ENCODE measurements at regions not wholly inside any gene's neighbourhood (a gene's known extent, or its start where the extent isn't known, plus 50 kb on each side); places are given as distances from the start of the nearest gene placed in this dataset.

- no peaks in the 10 kb centered on the region for H3K79me2 ChIP-seq (ENCODE audit: control insufficient read depth in 1 of 2, insufficient read depth in 2 of 2, low read length in 2 of 2)
- no peak overlapping the region for H4K8ac ChIP-seq (ENCODE audit: extremely low read depth, insufficient read depth, low read length)
- no peak overlapping the region for H2AK5ac ChIP-seq (ENCODE audit: low read depth, low read length)
- no peak overlapping the region for H2BK120ac ChIP-seq (replicated peaks; ENCODE audit: low read depth, low read length)
- H3K36me3 ChIP-seq (ENCODE audit: control insufficient read depth in 2 of 4, insufficient read depth in 4 of 4, low read length in 3 of 4): no peaks in the 10 kb centered on the region
- no peak overlapping the region for H3K27ac ChIP-seq (ENCODE audit: low read depth, low read length)
- H2AFZ ChIP-seq (ENCODE audit: low read length): no peak overlapping the region
- H4K20me1 ChIP-seq (replicated peaks in 1 of 2; ENCODE audit: control insufficient read depth in 1 of 2, insufficient read depth in 2 of 2, low read length in 2 of 2): no peaks in the 10 kb centered on the region
- CTCF ChIA-PET (ENCODE audit: partially characterized antibody): no interaction called here
- H3K9ac ChIP-seq (replicated peaks in 1 of 4; ENCODE audit: extremely low read depth in 1 of 4, low read depth in 3 of 4, low read length in 3 of 4): no peak overlapping the region
- no peak overlapping the region for H3K14ac ChIP-seq (ENCODE audit: insufficient read length)
- H3K79me1 ChIP-seq (ENCODE audit: low read depth, low read length): no peaks in the 10 kb centered on the region
- no peak for FAIRE-seq
- no peak overlapping the region for H2BK12ac ChIP-seq (ENCODE audit: low read depth, low read length)
- H3K4me3 ChIP-seq (ENCODE audit: extremely low read depth in 1 of 4, insufficient read depth in 2 of 4, low read depth in 3 of 4, low read length in 4 of 4): no peak overlapping the region
- no peak overlapping the region for H4K91ac ChIP-seq (replicated peaks; ENCODE audit: insufficient read length, low read length)
- no peaks in the 10 kb centered on the region for H3K23me2 ChIP-seq (ENCODE audit: low read depth, low read length)
- no peaks in the 10 kb centered on the region for H3K9me3 ChIP-seq (ENCODE audit: insufficient read depth in 2 of 2, low read depth in 1 of 2, low read length in 1 of 2)
- 85% methylated on average over 2 of the region's 2 CpGs; no CpG with 5 or more reads in 1 of the 2 experiments for WGBS, 2 experiments (ENCODE audit: extremely low coverage in 1 of 2, insufficient coverage in 1 of 2, insufficient read length in 1 of 2, insufficient replicate concordance in 2 of 2, low coverage in 1 of 2, low lambda C conversion rate in 2 of 2, missing lambda C conversion rate in 1 of 2)
- no peak overlapping the region for H3K4me2 ChIP-seq (ENCODE audit: insufficient read depth in 1 of 2, low read depth in 2 of 2, low read length in 2 of 2)
- no peak overlapping the region for H2BK5ac ChIP-seq (ENCODE audit: low read depth, low read length)
- no peak overlapping the region for H3K18ac ChIP-seq (ENCODE audit: extremely low read depth, low read length)
- H3K4me1 ChIP-seq (replicated peaks in 1 of 4; ENCODE audit: control insufficient read depth in 3 of 4, insufficient read depth in 4 of 4, low read length in 3 of 4): peaks cover 0 to 3% (median 0%) of the 10 kb centered on the region in 4 experiments; a peak in 3 of 7 replicates
- H3K4ac ChIP-seq (replicated peaks; ENCODE audit: insufficient read length, low read depth, low read length): no peak overlapping the region
- no peak for DNase-seq (ENCODE audit: low read depth in 1 of 2, low spot score in 2 of 2)
- no peak overlapping the region for H2BK15ac ChIP-seq (ENCODE audit: low read length)
- no peak overlapping the region for H3K56ac ChIP-seq (replicated peaks; ENCODE audit: insufficient read length, low read depth, low read length)
- no peak overlapping the region for H4K5ac ChIP-seq (ENCODE audit: insufficient read length, low read depth, low read length)
- no peak overlapping the region for H2BK20ac ChIP-seq (ENCODE audit: low read length)
- no peaks in the 10 kb centered on the region for H3K27me3 ChIP-seq (replicated peaks in 1 of 4; ENCODE audit: control insufficient read depth in 3 of 4, extremely low read depth in 1 of 4, insufficient read depth in 3 of 4, low read length in 3 of 4)
- POLR2A ChIA-PET (ENCODE audit: partially characterized antibody): no interaction called here
- no peak overlapping the region for H3K23ac ChIP-seq (ENCODE audit: insufficient read length)
- no peak for TF ChIP-seq CHD7 (IDR thresholded peaks at IDR 0.05; ENCODE audit: insufficient replicate concordance, low read length)
These were observed 538.7 kb upstream of the CDH4 start for GRCh38 chr20:60713396-60713795.

Data from H1 (cell line).